SHP77 treated with DMSO at 0.1 percent for 48 hours (cell line): ENCODE measurements at regions not wholly inside any gene's neighbourhood (a gene's known extent, or its start where the extent isn't known, plus 50 kb on each side); places are given as distances from the start of the nearest gene placed in this dataset.

Source experiments
- DNase-seq: peaks from one replicate; lab custom pipeline; 2025; lab: John Stamatoyannopoulos, UW

DNA sequence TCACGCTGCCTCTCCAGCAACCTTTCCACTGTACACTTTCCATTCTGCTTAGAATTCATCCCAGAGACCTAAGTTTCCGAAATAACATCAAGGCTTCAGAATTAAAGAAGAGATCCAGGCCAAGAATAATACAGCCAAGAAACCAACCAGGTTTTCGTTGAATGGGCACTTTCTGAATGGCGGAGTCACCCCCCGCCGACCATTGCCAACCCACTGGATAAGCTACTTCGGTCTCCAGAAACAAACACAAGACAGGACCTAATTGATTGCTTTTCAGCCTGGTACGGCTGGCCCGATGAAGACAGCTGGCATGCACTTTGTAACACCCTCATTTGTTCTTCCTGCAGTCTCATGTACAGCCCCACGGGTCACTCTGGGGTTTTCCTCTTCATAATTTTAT lies 308.1 kb upstream of the ZFHX3 start:
- DNase-seq, result no peak

DNA sequence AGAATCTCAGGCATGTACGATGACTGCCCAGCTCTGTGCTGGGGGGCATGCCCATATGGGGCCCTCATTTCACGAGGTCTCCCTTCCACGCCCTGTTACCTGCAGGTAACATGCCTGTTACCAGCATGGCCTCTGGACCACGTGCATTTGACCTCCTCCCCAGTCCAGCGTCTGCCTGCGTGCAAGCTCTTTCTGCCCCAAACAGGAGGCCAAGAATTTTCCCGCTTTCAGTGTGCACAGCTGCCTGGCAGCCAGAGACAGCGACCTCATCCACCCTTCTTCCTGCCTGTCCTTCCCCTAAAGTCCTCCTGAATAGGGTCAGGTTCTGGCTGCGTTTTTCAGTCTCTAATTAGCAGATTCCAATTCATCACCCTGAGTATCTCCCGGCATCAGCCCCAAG lies 306.5 kb upstream of the ZFHX3 start:
- no peak for DNase-seq

DNA sequence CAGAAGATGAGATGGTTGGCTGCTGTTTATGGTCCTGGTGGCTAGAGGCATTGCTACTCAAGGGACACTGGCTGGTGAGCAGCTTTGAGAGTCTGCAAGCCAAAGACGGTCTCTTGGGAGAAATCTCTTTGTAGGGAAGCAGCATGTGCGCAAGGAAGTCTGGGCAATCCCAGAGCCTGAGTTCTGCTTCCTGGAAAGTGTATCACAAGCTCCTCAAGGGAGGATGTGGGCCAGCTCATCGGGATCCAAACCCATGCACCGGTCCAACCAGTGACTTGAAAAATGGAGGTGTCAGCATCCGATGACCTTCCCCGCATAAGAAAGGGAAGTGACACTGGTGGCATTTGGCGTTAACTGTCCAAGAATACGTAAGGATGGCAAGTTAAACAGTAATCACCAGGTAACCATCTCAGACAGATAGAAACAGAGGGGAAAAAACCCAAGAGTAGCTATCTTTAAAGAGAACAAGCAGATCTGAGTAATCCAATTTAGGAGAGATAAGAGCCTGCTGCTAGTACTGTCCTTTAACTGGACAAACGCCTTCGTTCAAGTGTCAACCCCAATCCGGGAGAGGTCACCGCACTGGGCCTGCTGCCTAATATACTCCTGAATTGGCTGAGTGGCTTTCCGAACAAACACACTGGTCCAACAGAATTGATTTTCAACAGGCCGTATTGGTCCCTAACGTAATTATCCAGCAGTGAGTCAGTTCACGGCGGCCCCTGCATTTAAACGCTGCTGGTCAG lies 303.0 kb upstream of the ZFHX3 start:
- no peak for DNase-seq

DNA sequence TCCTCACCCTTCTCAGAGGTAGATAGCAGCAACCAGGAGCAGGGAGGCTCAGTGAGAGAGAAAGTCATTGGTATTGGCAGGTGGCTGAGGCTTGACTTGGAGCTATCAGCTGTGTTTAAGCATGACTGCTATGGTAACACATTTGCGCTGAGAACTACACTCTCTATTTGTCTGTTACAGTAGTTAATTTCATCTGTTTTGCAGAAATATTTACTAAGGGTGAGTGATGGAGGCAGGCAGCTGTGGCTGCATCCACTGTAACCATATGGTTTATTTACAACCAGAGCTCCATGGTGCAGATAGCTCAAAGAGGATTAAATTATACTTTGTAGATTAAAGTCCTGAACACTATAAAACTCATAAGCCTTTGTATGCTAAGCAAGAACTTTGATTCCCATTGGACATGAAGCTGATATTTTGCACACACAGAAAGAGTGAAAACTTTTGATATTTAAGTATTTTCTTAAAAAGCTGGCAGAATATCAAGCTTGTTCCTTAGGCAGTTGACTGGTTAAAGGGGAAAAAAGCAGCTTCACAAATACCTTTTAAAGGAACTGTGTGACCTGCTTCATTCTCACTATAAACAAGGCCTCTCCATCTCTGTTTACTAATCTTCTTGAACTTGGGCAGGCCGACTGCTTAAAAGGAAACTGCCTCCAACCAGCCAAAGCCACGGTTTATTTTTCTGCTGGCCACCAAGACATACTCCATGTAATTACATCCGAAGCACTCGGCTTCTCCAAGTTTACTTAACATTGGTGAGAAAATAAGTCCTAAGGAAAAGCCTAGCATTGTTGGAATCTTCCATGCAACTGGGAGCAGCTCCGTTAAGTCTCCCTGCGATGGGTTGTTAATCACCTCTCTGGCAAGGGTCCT lies 299.8 kb upstream of the ZFHX3 start:
- no peak for DNase-seq

DNA sequence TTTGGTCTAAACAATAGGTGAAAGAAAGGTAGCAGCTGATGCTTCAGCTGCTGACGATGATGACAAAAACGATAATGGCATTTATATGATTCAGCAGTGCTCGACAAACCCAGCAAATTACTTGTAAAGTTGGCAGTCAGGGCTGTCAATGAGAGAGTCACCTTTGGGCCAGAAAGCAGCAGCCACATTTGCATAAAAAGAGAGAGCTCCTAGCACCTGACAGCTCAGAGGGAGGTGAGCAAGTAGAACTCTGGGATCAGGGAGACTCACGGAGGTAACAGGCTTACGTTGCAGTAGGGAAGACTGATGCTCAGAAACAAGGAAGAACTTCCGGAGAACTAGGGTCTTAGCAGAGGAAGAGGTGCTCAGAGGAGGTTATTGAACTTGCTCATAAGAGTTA lies 291.9 kb upstream of the ZFHX3 start:
- DNase-seq, result no peak

DNA sequence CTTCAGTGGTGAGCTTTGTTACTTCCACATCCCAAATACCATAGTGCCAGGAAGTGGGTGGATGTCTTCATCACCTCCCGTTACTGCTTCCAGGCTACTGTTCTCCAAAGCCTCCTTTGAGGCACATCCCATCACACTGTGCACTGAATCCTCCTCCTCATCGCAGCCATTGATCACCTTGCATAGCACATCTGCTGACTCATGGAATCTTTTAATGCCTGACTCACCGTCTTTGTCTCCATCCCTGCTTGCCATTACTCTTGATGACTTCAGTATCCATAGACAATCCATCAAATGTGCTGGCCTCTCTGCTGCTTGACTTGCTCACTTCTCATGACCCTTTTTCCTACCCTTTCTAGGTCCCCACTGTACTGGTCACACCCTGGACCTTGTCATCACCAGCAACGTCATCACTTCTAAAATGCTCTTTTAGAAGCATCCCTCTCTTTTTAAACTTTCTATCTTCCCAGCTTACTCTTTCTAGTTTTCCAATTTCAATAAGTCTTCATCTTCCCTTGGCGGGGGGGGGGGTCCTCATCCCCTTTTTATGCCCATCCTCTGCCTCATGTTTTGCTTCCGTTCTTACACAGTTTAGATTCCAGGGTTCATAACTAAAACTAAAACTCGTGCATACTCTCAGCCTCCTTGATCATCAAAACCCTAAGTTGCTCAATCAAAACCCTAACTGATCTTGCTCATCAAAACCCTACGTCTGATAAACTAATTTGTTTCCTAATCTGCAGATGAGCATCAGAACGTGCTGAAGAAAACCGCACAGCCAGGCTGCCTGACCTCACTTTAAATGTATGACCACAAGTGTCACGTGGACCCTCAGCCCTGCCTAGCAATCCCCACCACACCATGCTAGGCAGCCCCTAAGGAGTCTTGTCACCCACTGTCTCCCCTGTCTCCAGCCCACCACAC lies 289.7 kb upstream of the ZFHX3 start:
- no peak for DNase-seq

DNA sequence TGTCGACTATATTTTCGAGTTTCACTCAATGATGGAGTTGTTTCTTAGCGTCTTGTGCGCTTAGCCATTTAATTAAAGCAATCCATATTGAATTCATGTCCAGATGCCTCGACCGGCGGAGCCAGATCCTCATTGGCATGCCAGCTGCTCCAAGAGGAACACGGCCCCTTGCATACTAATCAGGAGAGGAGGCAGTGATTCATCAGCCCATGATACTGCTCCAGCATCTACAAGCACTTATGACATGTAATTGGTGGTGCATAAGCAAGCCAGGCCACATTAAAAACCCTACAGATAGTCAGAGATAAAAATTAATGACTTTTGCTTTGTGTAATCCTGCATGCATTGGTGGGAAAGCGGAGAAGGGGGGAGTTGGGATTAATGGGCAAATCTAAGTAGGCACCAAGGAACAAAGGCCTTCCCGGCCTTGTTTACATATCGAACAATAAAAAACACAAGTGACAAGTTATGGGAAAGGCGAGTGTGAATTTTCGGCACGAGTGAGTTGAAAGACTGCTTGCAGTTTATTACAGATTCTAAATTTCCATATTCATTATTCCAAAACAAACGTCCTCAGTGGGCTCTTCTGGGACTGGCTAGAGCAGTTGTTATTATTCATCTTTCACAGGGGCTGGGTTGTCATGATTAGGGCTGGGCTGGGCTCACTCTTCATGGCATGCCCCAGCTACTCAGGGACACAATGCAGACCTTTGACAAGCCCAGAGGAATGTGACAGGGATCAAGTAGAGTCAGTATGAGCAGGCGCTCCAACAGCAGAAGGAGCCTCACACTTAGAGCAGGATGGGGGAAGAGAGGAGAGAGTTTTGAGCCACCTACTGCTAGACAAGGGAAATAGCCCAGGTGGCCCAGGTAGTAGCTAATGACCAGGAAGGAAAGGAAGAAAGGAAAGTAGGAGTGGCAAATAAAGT lies 281.7 kb upstream of the ZFHX3 start:
- DNase-seq, result no peak

DNA sequence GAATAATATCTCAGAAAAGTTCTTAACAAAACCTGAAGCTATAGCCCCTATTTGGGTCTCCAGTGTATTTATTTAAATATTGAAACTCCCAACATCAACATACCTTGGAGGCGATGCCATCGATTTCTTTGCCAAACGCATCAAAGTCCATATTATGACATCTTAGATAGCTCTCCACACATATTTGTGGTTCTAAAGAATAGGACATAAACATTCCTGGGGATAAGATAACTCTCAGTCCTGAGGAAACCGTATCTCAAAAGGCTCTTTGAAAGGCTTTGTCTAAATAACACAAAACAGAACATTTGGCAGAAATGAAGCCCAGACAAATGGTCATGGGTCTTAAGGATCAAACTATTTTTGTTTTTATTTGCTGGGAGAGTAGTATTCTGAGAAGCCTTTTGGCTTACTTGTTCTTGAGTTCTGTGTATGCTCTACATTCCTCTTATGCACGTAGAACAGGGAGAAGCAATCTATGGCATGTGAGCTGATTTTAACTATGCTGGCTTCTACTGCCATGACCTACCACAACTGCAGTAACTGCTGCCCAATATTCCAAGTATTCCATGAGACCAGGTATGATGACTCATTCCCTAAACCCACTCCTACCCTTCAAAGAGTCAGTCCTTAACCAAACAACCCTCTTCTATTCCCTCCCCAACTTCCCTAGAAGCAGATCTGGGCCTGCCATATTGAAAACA lies 279.0 kb upstream of the ZFHX3 start:
- no peak for DNase-seq

DNA sequence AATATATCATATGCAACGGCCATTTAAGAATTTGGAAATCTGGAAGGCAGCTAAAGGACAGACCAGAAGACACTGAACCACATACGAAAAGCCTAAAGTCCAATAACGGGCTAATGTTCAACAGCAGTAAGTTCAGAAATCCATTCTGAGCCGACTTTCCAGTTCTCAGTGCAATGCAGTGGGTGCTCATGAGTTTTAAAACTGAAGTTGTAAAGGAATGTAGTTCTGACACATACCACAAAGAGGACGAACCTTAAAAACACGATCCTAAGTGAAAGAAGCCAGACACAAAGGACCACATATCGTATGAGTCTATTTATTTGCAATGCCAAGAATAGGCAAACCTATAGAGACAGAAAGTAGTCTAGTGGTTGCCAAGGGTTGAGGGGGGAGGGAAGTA lies 278.3 kb upstream of the ZFHX3 start:
- DNase-seq, result no peak

DNA sequence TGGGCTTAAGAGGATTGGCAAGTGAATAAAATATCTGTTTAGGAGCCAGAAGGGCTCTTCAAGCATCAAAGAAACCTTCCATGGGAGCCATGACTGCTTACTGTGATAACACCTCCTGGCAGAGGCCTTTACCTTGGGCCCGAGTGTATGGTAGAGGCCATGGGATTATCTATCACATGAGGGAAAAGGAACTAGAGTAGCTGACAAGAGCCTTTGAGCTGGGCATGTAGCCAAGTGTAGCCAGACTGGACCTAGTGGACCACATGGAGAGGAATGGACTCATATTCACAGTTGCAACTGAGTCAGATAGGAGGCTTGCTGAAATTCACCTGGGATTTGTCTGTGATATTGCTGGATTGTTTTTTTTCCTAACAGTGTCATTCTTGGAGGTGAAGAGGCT lies 276.0 kb upstream of the ZFHX3 start:
- no peak for DNase-seq

DNA sequence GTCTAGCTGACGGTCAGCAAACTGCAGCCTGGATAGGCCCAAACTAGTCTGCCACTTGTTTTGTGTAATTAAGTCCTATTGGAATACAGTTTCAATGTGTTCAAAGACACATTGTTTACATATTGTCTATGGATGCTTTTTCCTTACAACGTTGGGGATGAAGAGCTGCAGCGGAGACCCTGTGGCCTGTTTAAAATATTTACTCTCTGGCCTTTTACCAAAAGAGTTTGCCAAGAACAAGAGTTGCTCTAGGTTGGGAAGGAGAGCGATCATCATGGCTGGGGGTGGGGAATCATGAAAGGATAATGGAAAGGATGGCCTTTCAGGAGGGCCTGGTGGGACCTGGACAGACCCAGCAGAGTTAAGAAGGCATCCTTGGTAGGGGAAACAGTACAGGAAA lies 274.9 kb upstream of the ZFHX3 start:
- DNase-seq, result no peak

DNA sequence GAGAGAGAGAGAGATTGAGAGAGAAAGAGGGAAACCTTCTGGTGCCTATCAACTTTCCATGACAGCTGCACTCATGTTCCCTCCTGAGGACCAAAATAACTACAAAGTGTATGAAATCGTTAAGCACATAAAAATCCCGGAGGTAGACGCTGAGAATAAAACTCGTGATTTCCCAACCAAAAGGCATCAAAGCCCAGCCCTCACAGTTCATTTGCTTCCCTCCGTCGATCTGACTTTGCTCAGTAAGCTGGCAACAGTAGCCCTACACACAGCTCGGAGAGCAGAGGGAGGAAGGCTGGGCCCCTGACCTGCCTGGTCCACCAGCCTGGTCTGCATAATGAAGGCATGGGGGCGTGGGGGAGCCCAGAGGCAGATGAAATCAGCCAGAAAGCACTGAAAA lies 273.9 kb upstream of the ZFHX3 start:
- no peak for DNase-seq

DNA sequence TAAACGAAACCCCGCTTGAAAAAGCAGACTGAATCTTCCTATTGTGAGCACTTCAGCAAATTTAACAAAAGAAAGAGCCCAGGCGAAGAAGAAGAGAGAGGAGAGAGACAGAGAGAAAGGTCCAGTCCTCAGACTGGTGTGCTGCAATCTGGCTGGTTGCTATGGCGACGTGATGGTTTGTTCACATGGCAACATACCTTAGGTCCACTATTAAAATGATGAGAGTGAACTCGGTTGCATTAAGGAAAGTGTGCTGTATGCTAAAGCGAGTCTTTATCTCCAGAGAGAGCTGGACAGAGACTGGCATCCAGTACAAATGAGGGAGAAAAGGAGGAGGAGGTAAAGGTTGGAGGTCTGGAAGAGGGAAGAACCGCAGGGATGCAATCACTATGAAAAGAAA lies 271.8 kb upstream of the ZFHX3 start:
- no peak for DNase-seq

DNA sequence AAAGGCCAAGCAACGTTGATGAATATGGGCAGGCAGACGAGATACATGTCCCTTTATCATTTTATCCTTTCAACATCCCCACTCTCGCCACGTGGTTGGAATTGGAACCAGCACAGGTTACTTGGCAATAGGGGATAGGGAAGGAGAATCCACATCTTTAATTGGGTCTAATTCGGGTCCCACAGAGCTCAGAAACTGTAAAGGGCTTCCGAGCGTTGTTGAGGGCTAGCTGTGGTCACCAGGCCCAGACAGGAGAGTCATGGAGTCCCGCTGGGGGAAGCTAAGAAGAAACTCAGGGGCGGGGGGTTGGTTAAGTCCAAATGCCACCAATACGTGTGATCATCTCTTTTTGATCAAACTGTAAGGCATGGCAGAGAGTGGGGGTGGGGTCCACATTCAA lies 271.3 kb upstream of the ZFHX3 start:
- DNase-seq, result no peak

DNA sequence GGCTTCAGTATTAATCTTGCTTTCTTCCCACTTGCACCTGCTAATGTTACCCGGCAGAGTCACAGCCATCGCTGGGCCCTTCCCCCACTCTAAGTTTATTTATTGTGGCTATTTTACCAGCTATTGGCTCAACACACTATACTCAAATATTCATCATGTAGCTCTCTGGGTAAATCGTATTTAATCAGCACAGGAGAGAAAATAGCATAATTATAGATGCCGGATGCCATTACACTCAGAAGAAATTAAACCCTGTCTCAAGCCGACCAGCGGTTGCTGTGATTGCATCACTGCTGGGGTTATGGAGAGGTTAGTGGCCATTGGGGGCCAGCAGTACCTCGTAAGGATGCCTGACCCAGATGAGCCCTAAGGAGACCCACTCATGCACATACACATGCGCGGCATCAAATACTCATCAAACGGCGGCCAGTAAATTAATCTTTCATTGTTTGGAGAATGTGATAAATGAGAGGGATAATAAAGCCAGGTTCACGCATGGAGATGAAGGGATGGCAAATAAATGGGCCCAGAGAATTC lies 269.5 kb upstream of the ZFHX3 start:
- DNase-seq, result no peak

DNA sequence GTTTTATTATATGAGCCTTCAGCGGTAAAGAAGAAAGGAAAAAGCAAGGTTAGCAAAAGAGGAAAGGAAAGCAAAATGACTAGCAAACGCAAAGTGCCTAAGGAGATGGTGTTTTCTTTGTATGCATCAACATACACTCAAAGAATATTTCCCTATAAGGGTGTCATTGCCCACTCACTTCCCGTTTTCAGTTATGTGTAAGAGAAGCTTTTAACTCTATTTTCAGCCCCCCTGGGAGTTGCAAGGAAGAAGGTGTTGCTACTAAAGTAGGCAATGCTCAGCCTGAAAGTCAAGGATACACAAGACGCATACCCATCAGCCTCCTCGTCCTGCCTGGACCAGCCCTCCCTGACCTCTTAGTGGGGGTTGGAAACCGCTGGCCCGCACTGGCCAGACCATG lies 267.7 kb upstream of the ZFHX3 start:
- no peak for DNase-seq

DNA sequence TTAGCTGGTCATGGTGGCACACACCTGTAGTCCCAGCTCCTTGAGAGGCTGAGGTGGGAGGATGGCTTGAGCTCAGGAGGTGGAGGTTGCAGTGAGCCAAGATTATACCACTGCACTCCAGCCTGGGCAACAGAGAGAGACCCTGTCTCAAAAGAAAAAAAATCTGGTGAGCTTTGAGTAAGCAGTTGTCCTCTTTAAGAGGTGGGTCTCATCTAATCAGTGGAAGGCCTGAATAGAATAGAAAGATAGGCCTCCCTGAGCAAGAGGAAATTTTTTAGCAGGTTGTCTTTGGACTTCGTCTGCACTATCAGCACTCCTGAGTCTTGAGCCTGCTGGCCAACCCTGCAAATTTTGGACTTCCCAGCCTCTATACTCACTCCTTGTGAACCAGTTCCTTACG lies 266.0 kb upstream of the ZFHX3 start:
- DNase-seq, result no peak

DNA sequence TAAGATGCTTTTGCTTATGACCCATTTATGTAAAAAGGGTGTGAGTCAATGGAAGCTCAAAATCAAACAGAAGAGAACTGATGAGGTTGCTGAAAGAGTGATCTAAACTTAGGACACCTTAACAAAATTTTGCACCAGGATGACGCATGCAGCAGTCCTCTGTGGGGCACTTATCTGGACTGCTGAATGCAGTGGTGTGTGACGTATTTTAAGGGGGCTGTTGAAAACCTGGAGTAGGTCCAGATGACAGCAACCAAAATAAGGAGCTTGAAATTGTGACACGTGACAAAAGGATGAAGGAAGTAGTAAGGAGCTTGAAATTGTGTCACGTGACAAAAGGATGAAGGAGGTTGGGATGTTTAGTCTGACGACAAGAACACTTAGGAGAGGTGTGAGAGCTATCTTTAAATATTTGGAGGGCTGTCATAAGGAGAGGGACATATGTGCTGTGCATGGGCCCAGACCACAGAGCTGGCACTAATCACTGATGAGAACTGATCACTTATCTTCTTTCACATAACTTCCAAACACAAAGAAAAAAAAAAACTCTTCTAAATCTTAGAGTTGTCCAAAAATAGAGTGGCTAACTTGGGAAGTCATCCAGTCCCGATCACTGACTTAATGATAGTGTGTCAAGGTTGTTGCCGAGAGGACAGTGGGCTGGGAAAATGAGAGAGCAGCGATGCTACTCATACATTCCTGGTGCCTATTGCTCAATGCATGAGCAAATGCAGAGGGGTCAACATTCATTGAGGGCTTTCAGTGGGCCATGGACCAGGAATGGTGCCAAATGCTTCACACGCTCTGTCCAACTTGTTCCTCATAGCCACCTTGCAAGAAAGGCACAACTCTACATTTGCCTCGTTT lies 264.2 kb upstream of the ZFHX3 start:
- DNase-seq, result no peak

DNA sequence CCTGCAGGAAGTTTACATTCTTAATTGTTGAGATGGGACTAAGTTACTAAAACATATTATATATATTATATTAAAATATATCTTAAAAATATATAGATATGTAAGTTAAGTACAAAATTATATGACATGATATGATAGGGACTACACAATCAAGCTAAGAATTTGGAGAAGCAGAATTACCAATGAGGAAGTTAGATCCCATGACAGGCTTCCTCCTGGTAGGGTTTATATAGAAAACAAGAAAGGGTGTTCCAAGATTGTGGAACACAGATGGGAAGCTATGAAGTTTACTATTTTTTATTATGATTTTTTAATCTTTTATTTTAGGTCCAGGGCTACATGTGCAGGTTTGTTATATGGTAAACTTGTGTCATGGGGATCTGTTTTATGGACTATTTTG lies 260.8 kb upstream of the ZFHX3 start:
- no peak for DNase-seq
